ENCODE measurements at regions not wholly inside any gene's neighbourhood (a gene's known extent, or its start where the extent isn't known, plus 50 kb on each side); places are given as distances from the start of the nearest gene placed in this dataset.
A peak's percentile ranks its signal among the peaks of the same experiment; 100 is the strongest.

- DNase-seq (ENCODE audit: low read depth, low spot score) = no peak
Observed at GRCh38 chr20:24185791-24186190, 197.2 kb upstream of the GGTLC1 start.

DNA sequence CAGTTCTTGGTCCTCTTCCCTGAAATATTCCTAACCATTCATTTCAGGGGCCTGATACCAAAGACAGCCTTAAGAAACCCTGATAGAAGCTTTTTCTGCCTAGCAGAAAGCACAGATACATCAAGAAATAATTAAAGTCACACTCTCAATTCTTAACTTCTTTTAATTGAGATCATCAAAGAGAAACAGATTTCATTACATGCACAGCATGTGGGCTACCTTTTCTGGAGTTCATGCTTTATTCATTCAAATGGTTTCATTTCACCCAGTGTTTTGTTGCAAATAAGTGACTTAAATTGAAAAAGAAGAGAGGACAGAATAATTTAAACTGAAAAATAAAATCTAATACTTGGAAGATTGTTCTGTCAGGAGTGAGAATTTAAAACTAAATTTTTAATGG is 192.6 kb upstream of the GGTLC1 start:
- DNase-seq (ENCODE audit: low read depth, low spot score) = no peak

- DNase-seq (ENCODE audit: low read depth, low spot score) = no peak
Observed at GRCh38 chr20:24169256-24169655, 180.7 kb upstream of the GGTLC1 start.

DNA sequence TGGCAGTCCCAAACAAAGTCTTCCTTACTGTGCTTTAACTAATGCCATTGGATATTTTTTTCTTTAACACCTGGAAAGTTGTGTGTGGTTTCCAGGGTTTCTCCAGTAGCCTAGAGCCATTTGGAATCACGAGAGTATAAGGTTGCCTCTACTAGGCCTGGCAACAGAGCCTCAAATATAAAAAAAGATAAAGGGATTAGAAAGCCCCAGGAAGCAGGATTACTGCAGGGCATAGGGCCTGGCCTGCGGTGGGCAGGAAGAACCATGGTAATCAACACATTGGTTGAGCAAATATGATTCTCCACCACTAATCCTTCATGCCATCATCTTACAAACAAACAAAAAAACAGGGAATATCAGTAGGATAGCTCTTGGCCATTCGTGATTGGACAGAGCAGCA is 177.8 kb upstream of the GGTLC1 start:
- DNase-seq (ENCODE audit: low read depth, low spot score) = no peak

- DNase-seq (ENCODE audit: low read depth, low spot score) = no peak
Observed at GRCh38 chr20:24166123-24166381, 177.5 kb upstream of the GGTLC1 start.

DNA sequence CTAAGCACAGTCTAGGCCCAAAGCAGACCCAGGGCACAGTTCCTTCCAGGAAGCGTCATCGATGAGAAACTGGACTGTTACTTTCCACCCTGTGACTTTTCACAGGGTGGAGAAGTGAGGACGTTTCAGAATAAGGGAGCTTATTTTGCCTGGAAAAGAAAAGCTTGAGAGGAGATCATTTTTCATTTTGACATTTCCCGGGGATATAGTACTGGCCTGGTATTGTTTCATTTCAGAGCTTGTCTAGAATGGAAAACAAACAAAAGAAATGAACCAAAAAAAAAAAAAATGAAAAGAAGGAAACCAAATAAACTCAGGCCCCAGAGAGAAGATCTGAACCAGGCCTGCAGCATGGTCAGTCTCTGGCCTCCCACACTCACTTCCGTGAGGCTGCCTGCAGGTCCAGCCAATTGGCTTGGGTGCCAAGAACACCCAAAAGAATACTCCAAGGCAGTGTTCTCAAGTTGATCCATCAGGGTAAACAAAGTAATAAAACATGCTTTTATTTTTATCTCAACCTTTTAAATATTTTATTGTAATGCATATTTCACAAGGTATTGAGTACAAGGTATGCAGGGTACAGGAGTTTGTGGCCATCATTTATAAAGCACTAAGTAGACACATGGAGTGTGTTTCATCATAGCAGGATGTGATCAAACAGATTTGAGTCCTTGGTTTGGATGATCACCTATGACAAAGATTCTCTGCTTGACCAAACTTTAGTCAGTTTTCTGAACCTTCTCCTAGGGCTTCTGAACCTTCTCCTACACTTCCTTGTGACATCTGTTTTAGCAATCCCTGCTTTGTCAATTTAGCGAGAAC is 176.9 kb upstream of the GGTLC1 start:
- no peak for DNase-seq (ENCODE audit: low read depth, low spot score)

DNA sequence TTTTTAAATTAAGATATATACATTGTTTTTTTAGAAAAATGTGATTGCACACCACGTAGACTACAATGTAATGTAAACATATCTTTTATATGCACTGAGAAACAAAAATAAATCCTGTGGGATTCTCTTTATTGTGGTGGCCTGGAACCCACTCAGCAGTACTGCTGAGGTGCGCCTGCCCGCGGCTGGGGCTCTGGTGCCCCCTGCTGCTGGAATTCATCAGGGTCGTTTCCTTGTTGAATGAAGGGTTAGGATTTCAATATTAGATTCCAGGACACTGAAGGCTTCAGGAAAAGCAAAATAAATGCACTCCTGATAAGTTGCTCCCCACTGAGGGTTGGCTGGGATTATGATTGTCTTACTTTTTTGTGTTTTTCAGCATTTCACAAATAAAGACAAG is 175.8 kb upstream of the GGTLC1 start:
- no peak for DNase-seq (ENCODE audit: low read depth, low spot score)

DNA sequence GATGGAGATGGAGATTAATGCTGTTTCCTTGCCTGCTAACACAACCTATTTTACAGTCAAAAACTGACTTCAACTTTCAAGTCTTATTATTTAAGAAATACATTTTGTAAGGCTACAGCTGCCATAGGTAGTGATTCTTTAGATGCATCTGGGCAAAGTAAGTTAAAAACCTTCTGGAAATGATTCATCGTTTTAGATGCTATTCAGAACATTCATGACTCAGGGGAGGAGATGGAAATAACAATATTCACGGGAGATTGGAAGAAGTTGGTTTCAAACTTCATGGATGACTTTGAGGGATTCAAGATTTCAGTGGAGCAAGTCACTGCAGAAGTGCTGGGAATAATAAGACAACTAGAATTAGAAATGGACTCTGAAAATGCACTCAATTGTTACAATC is 174.9 kb upstream of the GGTLC1 start:
- no peak for DNase-seq (ENCODE audit: low read depth, low spot score)

DNA sequence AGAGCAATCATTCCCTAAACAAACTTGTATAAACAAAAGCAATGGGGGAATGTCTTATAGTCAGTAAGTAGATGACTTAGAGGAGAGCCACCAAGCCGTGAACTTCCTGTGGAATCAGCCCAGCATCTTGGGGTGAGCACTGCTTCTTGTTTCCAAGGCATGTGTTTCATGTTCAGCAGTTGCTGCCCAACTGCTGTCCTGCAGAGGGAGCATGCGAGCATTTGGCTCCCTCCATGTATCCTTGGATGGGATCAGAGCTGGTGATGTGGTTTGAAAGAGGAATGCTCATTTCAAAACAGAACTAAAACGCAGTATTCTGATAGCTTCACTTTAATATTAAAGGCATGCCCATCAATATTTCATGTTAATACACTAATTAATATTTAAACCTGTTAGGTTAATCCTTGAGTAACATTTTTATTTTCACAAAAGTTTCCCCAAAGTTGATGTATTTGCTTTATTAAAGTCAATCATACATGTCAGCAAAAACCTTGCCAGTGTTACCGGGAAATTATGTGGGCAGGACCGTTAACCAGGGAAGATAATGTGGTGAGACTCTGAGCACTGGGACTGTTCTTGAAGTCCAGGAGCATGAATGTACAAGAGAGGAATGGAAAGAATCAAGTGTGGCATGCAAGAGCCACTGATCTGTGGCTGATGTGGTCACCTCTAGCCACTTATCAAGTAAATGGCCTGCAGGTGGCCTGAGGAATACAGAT is 172.1 kb upstream of the GGTLC1 start:
- DNase-seq (ENCODE audit: low read depth, low spot score) = peak; percentile 84

DNA sequence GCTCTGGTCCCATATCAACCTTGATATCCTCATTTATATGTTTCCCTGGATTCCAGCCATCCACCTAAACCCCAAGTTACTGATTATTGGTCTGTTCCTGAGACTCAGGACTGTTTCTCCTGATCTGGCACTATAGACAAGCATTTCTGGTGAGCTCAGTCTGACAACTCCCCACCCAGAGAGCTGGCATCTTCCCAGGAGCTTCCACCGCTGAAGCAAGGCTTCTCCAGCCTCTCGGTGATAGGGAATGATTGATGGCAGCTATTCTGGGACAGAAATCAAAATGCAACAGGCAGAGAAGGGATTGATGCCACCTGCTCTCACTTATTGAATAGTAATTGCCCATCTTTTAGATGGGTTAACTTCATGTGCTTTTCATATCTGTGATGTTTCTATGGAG is 169.7 kb upstream of the GGTLC1 start:
- no peak for DNase-seq (ENCODE audit: low read depth, low spot score)

DNA sequence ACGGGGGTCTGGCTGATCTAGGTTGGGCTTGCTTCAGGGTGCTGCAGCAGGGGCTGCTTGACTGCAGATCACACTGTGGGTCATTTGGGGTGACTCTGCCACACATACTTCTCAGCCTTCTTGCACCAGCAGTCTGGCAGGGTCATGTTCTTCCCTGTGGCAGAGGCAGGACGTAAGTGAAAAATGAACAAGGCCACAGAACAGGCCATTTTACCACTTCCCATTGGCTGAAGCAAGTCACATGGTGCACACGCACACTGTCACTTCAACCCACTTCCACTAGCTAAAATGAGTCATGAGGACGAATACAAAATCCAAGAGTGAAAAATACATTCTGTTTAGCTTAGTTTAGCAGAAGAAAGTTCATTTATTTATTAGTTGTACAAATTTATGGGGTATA is 168.6 kb upstream of the GGTLC1 start:
- no peak for DNase-seq (ENCODE audit: low read depth, low spot score)

DNA sequence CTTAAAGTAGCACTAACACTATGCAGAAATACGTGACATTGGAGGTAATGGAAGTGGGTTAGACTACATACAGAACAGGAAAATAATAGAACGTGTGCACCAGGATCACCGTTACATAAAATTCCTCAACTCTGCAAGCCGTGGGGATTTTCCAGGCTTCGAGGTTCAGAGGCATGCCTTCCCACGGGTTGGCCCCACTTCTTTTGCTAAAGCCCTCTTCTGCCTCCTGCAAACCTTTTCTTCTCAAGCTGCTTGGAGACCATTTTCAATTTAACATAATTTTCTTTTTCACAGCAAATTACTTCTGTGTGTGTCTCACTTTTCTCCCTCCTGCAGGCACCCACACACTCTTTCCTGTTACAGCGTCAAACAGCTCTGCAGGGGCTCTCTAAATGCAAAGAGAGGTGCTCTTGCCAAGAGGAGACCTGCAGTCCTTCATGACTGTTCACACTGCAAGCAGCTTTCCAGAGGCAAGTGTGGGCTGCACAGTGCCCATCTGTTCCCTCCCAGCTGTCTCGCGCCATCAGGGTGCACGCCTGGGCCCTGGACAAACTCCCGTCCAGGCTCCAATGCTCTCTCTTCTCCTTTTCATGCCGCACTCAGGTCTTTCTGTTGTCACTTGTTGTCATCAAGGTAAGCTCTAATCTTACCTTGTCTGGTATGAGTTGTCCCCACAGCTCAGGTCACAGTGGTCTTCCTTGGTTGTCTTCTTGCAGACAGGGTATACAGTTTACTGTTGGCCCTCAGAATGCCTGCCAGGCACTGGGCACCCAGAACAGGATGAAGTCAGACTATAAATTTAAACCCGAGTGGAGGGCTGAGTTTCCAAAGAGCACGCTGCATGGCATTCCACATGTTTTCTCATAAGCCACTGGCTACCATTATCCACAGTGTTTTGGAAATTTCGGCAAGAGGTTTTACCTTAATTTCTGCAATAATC is 164.8 kb upstream of the GGTLC1 start:
- DNase-seq (ENCODE audit: low read depth, low spot score) = no peak

- no peak for DNase-seq (ENCODE audit: low read depth, low spot score)
Observed at GRCh38 chr20:24151621-24152294, 163.2 kb upstream of the GGTLC1 start.

- no peak for DNase-seq (ENCODE audit: low read depth, low spot score)
Observed at GRCh38 chr20:24150406-24150805, 161.8 kb upstream of the GGTLC1 start.

DNA sequence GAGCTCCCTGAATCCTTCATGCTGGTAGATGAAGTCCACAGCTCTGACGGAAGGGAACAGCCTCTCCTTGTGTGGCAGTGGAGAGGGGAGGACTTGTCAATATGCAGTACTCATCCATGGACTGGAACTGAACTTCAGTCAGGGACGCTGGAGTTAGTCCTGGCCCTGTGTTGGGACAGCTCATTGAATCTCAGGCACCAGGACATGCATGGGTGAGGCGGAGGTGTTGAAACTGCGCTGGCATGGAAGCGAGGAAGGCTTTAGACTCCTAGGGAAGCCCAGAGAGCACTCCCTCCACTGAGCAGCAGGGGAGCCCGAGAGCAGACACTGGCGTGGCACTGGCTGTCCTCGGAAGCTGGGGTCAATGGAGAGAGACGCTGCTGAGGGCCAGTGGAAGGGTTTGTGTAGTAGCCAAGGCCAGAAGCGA is 161.3 kb upstream of the GGTLC1 start:
- DNase-seq (ENCODE audit: low read depth, low spot score) = no peak

DNA sequence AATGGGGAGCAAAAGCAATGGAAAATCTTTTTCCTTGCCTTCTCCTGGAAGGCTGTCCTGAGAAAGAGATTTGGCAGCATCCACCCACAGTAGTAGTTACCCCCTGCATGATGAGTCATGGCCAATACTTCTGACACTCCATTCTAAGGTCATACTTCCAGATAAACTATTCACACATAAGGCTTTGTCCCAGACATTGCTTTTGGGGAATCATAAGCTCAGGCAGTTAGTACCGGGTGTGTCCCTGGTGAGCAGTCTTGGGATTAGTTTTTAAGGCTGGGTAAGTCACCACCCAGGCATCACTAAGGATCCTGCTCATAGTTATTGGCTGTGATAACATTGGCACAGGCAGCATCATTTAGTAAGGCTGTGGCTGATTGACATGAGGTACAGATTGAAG is 160.6 kb upstream of the GGTLC1 start:
- no peak for DNase-seq (ENCODE audit: low read depth, low spot score)

GRCh38 chr20:24148372-24148771 is 159.8 kb upstream of the GGTLC1 start:
- DNase-seq (ENCODE audit: low read depth, low spot score) = no peak

DNA sequence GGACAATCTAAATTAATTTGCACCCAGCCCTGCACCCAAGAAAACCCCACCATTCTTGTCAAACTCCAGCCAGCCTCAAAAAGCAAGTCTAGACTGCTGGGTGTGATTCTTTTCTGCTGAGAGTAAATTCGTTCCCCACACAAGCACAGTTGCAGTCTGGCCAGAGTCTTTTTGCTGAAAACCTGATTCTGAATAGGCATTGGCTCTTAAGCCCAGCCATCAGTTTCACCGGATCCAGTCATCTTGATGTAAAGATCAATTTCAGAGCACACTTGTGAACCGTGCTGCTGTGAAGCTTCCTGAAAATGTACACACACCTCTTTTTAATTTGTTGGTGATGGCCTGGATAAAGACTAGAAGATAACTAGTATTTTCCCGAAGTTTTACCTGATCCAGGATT is 159.4 kb upstream of the GGTLC1 start:
- no peak for DNase-seq (ENCODE audit: low read depth, low spot score)

DNA sequence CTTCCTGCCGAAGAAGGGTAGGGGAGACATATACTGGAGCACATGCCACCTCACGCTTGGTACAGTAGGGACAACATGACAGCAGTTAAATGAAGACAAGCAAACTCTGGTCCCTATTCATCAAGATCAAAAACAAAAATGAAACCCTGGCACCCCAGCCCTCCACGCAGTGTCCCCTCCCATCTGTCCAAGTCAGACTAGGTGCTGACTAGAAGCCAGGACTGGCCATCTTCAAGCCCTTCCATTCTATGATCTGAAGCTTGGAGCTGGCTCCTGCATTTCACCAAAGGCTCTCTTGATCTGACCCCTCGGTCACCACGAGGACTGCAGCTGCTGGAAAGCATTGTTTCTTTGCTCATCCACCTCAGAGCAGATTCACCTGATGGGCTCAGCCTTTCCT is 158.9 kb upstream of the GGTLC1 start:
- no peak for DNase-seq (ENCODE audit: low read depth, low spot score)

GRCh38 chr20:24146231-24146634 is 157.7 kb upstream of the GGTLC1 start:
- DNase-seq (ENCODE audit: low read depth, low spot score) = no peak

DNA sequence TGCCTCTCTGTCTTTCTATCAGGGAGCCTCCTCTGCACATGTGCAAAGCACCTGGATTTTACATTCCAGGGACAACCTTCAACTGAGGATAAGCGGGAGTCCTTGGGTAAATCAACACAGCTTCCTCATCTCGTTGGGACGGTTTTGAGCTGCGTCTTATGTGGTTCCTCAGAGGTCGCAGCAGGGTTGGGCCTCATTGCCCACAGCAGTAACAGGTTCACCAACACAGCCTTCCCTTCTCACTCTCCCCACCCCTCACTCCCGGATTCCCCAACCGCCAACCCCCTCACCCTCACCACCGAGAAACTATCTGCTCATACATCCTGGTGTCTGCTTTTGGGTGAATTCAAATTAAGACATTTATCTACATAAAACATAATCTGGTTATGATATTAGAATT is 155.8 kb upstream of the GGTLC1 start:
- DNase-seq (ENCODE audit: low read depth, low spot score) = no peak

DNA sequence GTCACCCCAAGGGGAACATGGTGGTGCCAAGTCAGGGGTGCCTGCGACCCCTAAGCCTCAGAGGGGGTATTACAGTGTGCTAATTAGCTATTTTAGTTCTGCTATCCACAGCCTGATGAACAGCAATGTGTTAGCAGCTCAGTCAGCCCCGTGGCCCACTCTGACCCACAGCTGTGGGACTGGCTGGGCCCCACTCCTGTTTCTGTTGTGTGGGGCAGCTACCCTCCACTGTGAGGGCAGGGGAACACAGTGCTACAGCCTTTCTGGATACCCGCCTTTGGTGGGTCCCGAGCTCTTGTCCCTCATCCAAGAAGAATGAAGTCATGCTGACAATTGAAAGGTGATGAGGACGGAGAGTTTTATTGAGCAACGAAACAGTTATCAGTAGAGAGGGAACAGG is 152.5 kb upstream of the GGTLC1 start:
- DNase-seq (ENCODE audit: low read depth, low spot score) = no peak

Data from astrocyte of the hippocampus (primary cell).